ENCODE measurements at regions not wholly inside any gene's neighbourhood (a gene's known extent, or its start where the extent isn't known, plus 50 kb on each side); places are given as distances from the start of the nearest gene placed in this dataset.
"Not testable (repeated sequence)": the region's sequence is repeated elsewhere in the genome, so short reads cannot be mapped to it uniquely, and the experiment has no call there.

DNA sequence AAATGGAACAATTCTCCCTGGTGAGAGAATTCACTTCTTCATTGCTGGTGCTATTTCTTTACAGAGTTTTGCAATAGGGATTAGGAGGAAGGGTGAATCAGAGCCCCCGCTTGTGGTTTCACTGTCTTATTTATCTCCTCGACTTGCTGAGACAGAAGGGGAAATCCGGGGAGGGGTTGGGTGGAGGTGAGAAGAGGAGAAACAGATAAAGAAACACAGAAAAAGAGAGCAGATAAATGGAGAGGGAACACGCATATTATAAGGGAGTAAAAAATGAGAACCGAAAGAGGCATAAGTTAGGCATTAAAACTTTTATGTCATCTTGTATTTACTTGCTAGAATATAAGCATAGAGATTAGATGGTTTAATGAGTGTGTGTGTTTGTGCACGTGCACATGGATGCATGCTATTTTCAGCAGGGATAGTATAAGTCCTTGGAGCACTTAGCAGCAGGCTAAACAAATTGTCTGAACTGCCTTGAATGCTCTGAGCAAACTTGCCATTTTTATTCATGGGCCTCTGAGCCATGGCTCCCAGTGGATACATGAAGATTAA is 105.0 kb downstream of the OLIG3 start:
- H3K27me3 ChIP-seq, result no peaks in the 10 kb centered on the region
- intact Hi-C loops (cut with DNase I), result no loop called here
- 11 to 14% methylated on average over 6 of the region's 6 CpGs for WGBS, 2 donors
- TF ChIP-seq CTCF (IDR thresholded peaks at IDR 0.05), result no peak
- TF ChIP-seq POLR2A (IDR thresholded peaks at IDR 0.05), result no peak
- no peaks in the 10 kb centered on the region for H3K36me3 ChIP-seq
- H3K4me1 ChIP-seq, result peaks cover 0 to 18% (median 4%) of the 10 kb centered on the region in 3 donors
- no peak for DNase-seq
- H3K27ac ChIP-seq, result no peak overlapping the region
- no peak overlapping the region for H3K4me3 ChIP-seq
- H3K9me3 ChIP-seq, result no peaks in the 10 kb centered on the region

GRCh38 chr6:137387096-137387764 is 107.0 kb downstream of the OLIG3 start:
- Histone ChIP-seq H3K27me3 (no peaks in the 10 kb centered on the region), H3K36me3 (no peaks in the 10 kb centered on the region), H3K9me3 (no peaks in the 10 kb centered on the region), H3K4me1 (peaks cover 0 to 18% (median 4%) of the 10 kb centered on the region in 3 donors), H3K27ac (no peak overlapping the region), H3K4me3 (no peak overlapping the region)
- intact Hi-C loops (cut with DNase I), result no loop called here
- WGBS, 2 donors, result 75 to 78% methylated on average over 10 of the region's 10 CpGs
- no peak for DNase-seq
- TF ChIP-seq POLR2A (IDR thresholded peaks at IDR 0.05), result no peak
- no peak for TF ChIP-seq CTCF (IDR thresholded peaks at IDR 0.05)

- H3K4me1 ChIP-seq; DNase-seq; intact Hi-C loops (cut with DNase I); H3K4me3 ChIP-seq; H3K36me3 ChIP-seq; H3K9me3 ChIP-seq; H3K27me3 ChIP-seq; H3K27ac ChIP-seq: not testable (repeated sequence)
- WGBS, 2 donors, result 94 to 95% methylated on average over 4 to 6 of the region's 6 CpGs
Observed at GRCh38 chr6:137383287-137383686, 110.9 kb downstream of the OLIG3 start.

- Histone ChIP-seq H3K4me3 (no peak overlapping the region), H3K9me3 (no peaks in the 10 kb centered on the region), H3K4me1 (no peaks in the 10 kb centered on the region), H3K36me3 (no peaks in the 10 kb centered on the region), H3K27ac (no peak overlapping the region), H3K27me3 (no peaks in the 10 kb centered on the region)
- 86 to 94% methylated on average over 2 of the region's 2 CpGs for WGBS, 2 donors
- intact Hi-C loops (cut with DNase I), result no loop called here
- no peak for TF ChIP-seq CTCF (IDR thresholded peaks at IDR 0.05)
- no peak for TF ChIP-seq POLR2A (IDR thresholded peaks at IDR 0.05)
- no peak for DNase-seq
Observed at GRCh38 chr6:137378090-137378369, 116.2 kb downstream of the OLIG3 start.

- intact Hi-C loops (cut with DNase I), result no loop called here
- Histone ChIP-seq H3K9me3 (no peaks in the 10 kb centered on the region), H3K36me3 (no peaks in the 10 kb centered on the region), H3K27me3 (no peaks in the 10 kb centered on the region), H3K27ac (no peak overlapping the region), H3K4me3 (no peak overlapping the region), H3K4me1 (no peaks in the 10 kb centered on the region)
- TF ChIP-seq CTCF (IDR thresholded peaks at IDR 0.05) (no peak), POLR2A (IDR thresholded peaks at IDR 0.05) (no peak)
- 84 to 96% methylated on average over 1 of the region's 1 CpG for WGBS, 2 donors
- no peak for DNase-seq
Observed at GRCh38 chr6:137373296-137373695, 120.9 kb downstream of the OLIG3 start.

- intact Hi-C loops (cut with DNase I), result no loop called here
- Histone ChIP-seq H3K27ac (no peak overlapping the region), H3K9me3 (no peaks in the 10 kb centered on the region), H3K4me1 (no peaks in the 10 kb centered on the region), H3K27me3 (no peaks in the 10 kb centered on the region), H3K36me3 (no peaks in the 10 kb centered on the region), H3K4me3 (no peak overlapping the region)
- WGBS, 2 donors, result 62 to 86% methylated on average over 2 of the region's 2 CpGs
- TF ChIP-seq POLR2A (IDR thresholded peaks at IDR 0.05) (no peak), CTCF (IDR thresholded peaks at IDR 0.05) (no peak)
- no peak for DNase-seq
Observed at GRCh38 chr6:137372532-137372931, 121.7 kb downstream of the OLIG3 start.

Measured in esophagus squamous epithelium (tissue), 5 donors.